ENCODE measurements at regions not wholly inside any gene's neighbourhood (a gene's known extent, or its start where the extent isn't known, plus 50 kb on each side); places are given as distances from the start of the nearest gene placed in this dataset.

DNA sequence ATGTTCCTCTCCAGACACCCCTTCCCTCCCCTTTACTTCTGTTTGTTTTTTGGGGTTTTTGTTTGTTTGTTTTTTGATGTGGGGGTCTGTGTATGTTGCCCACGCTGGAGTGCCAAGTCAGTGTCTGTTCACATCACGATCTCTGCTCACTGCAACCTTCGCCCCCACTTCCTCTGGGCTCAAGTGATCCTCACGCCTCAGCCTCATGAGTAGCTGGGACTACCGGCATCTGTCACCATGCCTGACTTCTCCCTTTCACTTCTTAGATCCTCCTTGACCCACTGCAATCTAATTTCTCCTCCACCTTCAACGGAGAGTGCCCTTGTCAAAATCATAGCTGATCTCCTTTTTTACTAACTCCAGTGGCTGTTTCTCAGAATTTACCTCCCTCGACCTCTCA lies 100.7 kb upstream of the KIF26B start:
- H3K4me1 ChIP-seq (ENCODE audit: control insufficient read depth, insufficient read depth, low read length): no peaks in the 10 kb centered on the region
- no peak overlapping the region for H3K4me3 ChIP-seq (ENCODE audit: low read length in 2 of 2)
- no peak overlapping the region for H3K27ac ChIP-seq (ENCODE audit: low read length)
- H3K9ac ChIP-seq (ENCODE audit: low read length in 2 of 2): no peak overlapping the region
- H3K9me3 ChIP-seq (ENCODE audit: control insufficient read depth in 2 of 2, low read length in 2 of 2): no peaks in the 10 kb centered on the region
- no peaks in the 10 kb centered on the region for H3K36me3 ChIP-seq (ENCODE audit: control insufficient read depth in 2 of 2, insufficient read depth in 2 of 2, low read length in 2 of 2)
- no peaks in the 10 kb centered on the region for H3K27me3 ChIP-seq (ENCODE audit: control insufficient read depth in 1 of 2, insufficient read depth in 2 of 2, low read length in 2 of 2)

DNA sequence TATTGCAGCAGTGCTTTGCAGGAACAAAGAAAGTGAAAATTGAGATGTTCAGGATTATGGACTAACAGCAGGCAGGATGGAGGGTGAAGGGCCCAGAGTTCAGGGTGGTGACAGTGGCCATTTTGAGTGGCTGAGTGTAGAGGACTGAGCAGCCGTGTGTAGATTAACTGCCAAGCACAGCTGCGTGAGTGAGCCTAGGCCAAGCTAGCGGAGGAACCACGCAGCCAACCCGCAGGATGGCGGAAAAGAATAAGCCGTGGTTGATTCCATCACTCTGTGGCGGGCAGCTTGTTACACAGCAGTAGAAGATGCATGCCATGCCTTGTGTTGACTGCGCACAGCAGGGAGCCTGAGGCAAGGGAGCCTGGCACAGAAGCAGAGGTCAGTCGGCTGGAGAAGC lies 102.5 kb upstream of the KIF26B start:
- Histone ChIP-seq H3K27me3 (ENCODE audit: control insufficient read depth in 1 of 2, insufficient read depth in 2 of 2, low read length in 2 of 2) (no peaks in the 10 kb centered on the region), H3K9ac (ENCODE audit: low read length in 2 of 2) (no peak overlapping the region), H3K27ac (ENCODE audit: low read length) (no peak overlapping the region), H3K4me1 (ENCODE audit: control insufficient read depth, insufficient read depth, low read length) (no peaks in the 10 kb centered on the region), H3K9me3 (ENCODE audit: control insufficient read depth in 2 of 2, low read length in 2 of 2) (no peaks in the 10 kb centered on the region), H3K36me3 (ENCODE audit: control insufficient read depth in 2 of 2, insufficient read depth in 2 of 2, low read length in 2 of 2) (no peaks in the 10 kb centered on the region), H3K4me3 (ENCODE audit: low read length in 2 of 2) (no peak overlapping the region)

DNA sequence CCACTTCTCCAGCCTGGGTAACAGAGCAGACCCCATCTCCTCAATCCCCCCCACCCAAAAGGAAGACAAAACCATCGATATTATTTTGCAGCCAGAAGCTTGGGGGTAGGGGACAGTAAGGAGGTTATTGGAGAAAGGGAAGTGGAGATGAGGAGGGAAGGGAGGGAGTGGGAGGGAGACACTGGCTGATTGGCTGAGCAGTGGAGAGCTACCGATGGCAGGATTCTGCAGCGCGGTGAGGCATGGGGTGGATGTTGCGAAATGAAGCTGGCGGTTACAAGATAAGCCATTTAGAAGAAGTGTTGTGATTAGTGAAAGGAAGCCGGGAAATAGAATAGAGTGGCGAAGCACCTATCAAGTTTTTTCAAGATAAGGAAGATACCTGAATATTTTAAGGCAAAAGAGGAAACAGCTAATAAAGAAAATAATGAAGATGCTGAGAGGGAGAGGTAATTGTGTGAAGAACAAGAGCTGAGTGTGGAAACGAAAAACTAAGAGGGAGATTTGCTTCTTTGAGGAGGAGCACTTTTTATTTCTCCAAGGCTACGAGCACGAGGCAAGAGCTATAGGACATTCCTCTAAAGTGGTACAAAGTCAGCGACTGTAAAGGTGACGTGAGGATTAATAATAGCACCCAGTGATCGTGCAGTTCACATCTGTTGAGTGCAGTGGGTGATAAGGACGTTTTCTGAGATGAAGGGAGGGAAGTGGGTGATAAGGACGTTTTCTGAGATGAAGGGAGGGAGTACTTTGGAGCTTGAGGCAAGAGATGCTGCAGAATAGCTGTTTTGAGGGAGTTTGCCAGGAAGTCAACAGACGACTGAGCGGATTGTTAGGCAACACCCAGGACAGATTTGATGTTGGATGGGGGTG lies 103.2 kb upstream of the KIF26B start:
- Histone ChIP-seq H3K9me3 (ENCODE audit: control insufficient read depth in 2 of 2, low read length in 2 of 2) (no peaks in the 10 kb centered on the region), H3K36me3 (ENCODE audit: control insufficient read depth in 2 of 2, insufficient read depth in 2 of 2, low read length in 2 of 2) (no peaks in the 10 kb centered on the region), H3K27ac (ENCODE audit: low read length) (no peak overlapping the region), H3K9ac (ENCODE audit: low read length in 2 of 2) (no peak overlapping the region), H3K27me3 (ENCODE audit: control insufficient read depth in 1 of 2, insufficient read depth in 2 of 2, low read length in 2 of 2) (no peaks in the 10 kb centered on the region), H3K4me1 (ENCODE audit: control insufficient read depth, insufficient read depth, low read length) (no peaks in the 10 kb centered on the region), H3K4me3 (ENCODE audit: low read length in 2 of 2) (no peak overlapping the region)

DNA sequence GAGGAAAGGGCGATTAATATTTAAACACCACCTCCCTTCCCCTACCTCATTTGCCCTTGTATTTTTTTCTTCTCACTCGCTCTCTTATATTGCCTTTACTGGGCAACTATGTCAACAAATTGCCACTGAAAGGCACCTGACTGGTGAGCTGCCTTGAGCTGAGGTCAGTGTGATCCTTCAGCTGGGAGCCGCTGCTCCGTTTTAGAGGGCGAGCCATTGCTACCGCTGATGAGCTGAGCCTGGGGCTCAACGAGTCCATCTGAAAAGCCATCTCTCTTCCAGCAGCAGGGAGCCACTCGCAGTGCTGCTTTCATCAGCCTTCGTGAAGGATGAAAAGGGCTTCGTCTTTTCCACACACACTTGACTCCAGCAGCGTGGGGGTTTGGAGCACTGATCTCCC lies 108.0 kb upstream of the KIF26B start:
- Histone ChIP-seq H3K36me3 (ENCODE audit: control insufficient read depth in 2 of 2, insufficient read depth in 2 of 2, low read length in 2 of 2) (no peaks in the 10 kb centered on the region), H3K4me1 (ENCODE audit: control insufficient read depth, insufficient read depth, low read length) (peaks cover 4% of the 10 kb centered on the region), H3K9ac (ENCODE audit: low read length in 2 of 2) (no peak overlapping the region), H3K27me3 (ENCODE audit: control insufficient read depth in 1 of 2, insufficient read depth in 2 of 2, low read length in 2 of 2) (no peaks in the 10 kb centered on the region), H3K4me3 (ENCODE audit: low read length in 2 of 2) (no peak overlapping the region), H3K27ac (ENCODE audit: low read length) (no peak overlapping the region), H3K9me3 (ENCODE audit: control insufficient read depth in 2 of 2, low read length in 2 of 2) (no peaks in the 10 kb centered on the region)

DNA sequence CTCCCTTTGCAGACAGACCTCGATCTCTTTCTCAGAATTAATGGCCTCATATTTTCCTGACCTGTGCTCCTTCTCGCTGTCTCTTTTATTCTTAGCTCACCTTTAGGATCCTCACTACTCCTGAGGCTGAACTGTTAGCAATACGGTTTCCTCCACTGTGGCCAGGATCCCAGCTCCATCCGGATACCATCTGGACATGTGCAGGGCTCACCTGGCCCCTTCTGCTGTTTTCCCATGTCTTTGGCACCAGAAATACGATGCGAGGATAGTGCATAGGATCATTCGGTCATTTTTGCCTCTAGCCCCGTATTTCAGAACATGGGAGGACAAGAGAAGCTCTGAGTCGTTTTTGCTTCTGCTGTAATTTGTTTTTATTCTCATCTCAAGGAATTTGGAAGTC lies 108.5 kb upstream of the KIF26B start:
- no peaks in the 10 kb centered on the region for H3K27me3 ChIP-seq (ENCODE audit: control insufficient read depth in 1 of 2, insufficient read depth in 2 of 2, low read length in 2 of 2)
- no peaks in the 10 kb centered on the region for H3K9me3 ChIP-seq (ENCODE audit: control insufficient read depth in 2 of 2, low read length in 2 of 2)
- H3K9ac ChIP-seq (ENCODE audit: low read length in 2 of 2): no peak overlapping the region
- H3K4me3 ChIP-seq (ENCODE audit: low read length in 2 of 2): no peak overlapping the region
- H3K27ac ChIP-seq (ENCODE audit: low read length): no peak overlapping the region
- no peaks in the 10 kb centered on the region for H3K36me3 ChIP-seq (ENCODE audit: control insufficient read depth in 2 of 2, insufficient read depth in 2 of 2, low read length in 2 of 2)
- peaks cover 4% of the 10 kb centered on the region for H3K4me1 ChIP-seq (ENCODE audit: control insufficient read depth, insufficient read depth, low read length)

DNA sequence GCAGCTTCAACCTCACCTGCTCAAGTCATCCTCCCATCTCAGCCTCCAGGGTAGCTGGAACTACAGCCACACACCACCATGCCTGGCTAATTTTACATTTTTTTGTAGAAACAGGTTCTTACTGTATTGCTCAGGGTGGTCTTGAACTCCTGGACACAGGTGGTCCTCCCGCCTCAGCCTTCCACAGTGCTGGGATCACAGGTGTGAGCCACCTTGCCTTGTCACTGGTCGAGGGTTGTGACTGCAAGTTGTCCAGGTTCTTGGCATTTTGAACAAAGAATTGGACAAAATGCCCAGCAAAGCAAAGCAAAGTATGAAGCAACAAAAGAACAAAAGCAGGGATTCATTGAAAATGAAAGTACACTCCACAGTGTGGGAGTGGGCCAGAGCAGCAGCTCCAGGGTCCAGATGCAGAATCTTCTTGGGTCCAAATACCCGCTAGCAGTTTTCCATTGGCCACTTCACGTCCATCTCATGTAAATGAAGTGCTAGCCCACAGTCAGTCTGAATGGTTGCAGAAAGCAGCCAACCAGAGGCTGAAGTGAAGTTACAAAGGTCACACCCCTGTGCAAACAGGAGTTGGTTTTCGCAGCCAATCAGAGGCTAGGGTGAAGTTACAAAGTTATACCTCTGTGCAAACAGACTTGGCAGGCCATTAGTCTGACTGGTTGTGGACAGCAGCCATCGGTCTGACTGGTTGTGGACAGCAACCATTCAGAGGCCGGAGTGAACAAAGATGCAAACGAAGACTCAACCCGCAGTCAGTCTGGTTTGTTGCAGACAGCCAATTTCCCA lies 109.5 kb upstream of the KIF26B start:
- Histone ChIP-seq H3K9ac (ENCODE audit: low read length in 2 of 2) (no peak overlapping the region), H3K36me3 (ENCODE audit: control insufficient read depth in 2 of 2, insufficient read depth in 2 of 2, low read length in 2 of 2) (no peaks in the 10 kb centered on the region), H3K4me1 (ENCODE audit: control insufficient read depth, insufficient read depth, low read length) (peaks cover 4% of the 10 kb centered on the region), H3K27me3 (ENCODE audit: control insufficient read depth in 1 of 2, insufficient read depth in 2 of 2, low read length in 2 of 2) (no peaks in the 10 kb centered on the region), H3K4me3 (ENCODE audit: low read length in 2 of 2) (peak overlapping the region in 1 of 2 donors; percentile 44), H3K9me3 (ENCODE audit: control insufficient read depth in 2 of 2, low read length in 2 of 2) (no peaks in the 10 kb centered on the region), H3K27ac (ENCODE audit: low read length) (no peak overlapping the region)

DNA sequence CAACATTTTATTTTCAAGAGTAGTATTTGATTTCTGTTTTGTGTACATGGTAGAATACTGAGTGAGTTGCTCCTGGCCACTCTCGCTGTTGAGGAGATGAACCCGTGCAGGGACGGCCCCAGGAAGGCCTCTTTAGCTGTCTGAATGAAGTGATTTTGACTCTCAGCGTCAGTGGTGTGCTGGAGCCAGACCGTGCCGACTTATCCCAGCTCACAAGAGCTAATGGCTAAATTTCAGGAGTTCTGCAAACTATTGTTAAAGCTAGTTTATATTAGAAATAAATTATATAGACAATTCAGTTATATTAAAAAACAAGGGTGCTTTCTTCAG lies 111.2 kb upstream of the KIF26B start:
- Histone ChIP-seq H3K27me3 (ENCODE audit: control insufficient read depth in 1 of 2, insufficient read depth in 2 of 2, low read length in 2 of 2) (no peaks in the 10 kb centered on the region), H3K9ac (ENCODE audit: low read length in 2 of 2) (no peak overlapping the region), H3K4me3 (ENCODE audit: low read length in 2 of 2) (no peak overlapping the region), H3K4me1 (ENCODE audit: control insufficient read depth, insufficient read depth, low read length) (peaks cover 4% of the 10 kb centered on the region), H3K36me3 (ENCODE audit: control insufficient read depth in 2 of 2, insufficient read depth in 2 of 2, low read length in 2 of 2) (no peaks in the 10 kb centered on the region), H3K9me3 (ENCODE audit: control insufficient read depth in 2 of 2, low read length in 2 of 2) (no peaks in the 10 kb centered on the region), H3K27ac (ENCODE audit: low read length) (no peak overlapping the region)

DNA sequence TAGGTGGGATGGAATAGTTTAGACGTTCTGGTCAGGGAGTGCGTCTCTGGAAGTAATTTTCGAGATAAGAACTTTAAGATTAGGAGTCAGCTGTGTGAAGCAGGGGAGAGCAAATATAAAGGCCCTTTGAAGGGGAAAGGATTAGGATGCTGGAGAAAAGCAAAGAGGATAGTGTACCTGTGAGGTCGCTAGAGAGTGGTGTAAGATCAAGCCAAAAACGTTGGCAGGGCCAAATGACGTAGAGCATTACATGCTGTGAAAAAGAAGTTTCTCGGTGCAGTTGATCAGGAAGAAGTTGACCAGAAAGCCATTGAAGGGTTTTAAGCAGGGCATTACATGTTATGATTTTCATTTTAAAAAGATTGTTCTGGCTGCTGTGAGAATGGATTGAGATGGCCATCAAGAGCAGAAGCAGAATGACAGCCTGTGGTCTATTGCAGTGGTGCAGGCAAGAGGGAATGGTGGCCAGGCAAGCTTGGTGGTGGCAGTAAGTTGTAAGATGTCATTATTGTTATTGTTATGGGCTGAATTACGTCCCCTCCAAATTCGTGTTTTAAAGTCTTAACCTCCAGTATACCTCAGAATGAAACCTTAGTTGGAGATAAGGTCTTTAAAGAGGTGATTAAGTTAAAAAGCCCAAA lies 113.6 kb upstream of the KIF26B start:
- peaks cover 0 to 5% of the 10 kb centered on the region in 2 donors for H3K9me3 ChIP-seq (ENCODE audit: control insufficient read depth in 2 of 2, low read length in 2 of 2)
- H3K4me1 ChIP-seq (ENCODE audit: control insufficient read depth, insufficient read depth, low read length): peaks cover 4% of the 10 kb centered on the region
- H3K27ac ChIP-seq (ENCODE audit: low read length): no peak overlapping the region

DNA sequence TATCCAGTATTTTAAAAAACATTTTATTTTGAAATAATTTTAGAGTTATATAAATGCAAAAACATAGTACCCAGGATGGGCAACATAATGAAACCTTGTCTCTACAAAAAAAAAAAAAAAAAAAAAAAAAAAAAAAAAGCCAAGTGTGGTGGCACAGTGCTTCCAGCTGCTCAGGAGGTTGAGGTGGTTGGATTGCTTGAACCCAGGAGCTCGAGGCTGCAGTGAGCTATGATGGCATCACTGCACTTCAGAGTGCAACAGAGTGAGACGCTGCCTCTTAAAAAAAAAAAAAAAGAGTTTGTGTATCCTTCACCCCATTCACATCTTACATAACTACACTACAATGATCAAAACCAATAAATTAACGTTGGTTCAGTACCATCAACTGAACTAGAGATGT lies 115.6 kb upstream of the KIF26B start:
- peaks cover 0 to 5% of the 10 kb centered on the region in 2 donors for H3K9me3 ChIP-seq (ENCODE audit: control insufficient read depth in 2 of 2, low read length in 2 of 2)
- no peak overlapping the region for H3K9ac ChIP-seq (ENCODE audit: low read length in 2 of 2)
- H3K4me1 ChIP-seq (ENCODE audit: control insufficient read depth, insufficient read depth, low read length): peaks cover 4% of the 10 kb centered on the region
- no peak overlapping the region for H3K27ac ChIP-seq (ENCODE audit: low read length)
- no peaks in the 10 kb centered on the region for H3K27me3 ChIP-seq (ENCODE audit: control insufficient read depth in 1 of 2, insufficient read depth in 2 of 2, low read length in 2 of 2)
- H3K4me3 ChIP-seq (ENCODE audit: low read length in 2 of 2): no peak overlapping the region
- H3K36me3 ChIP-seq (ENCODE audit: control insufficient read depth in 2 of 2, insufficient read depth in 2 of 2, low read length in 2 of 2): no peaks in the 10 kb centered on the region

More for the DNA sequence above, 113.6 kb upstream of the KIF26B start:
- Histone ChIP-seq H3K9ac (ENCODE audit: low read length in 2 of 2) (no peak overlapping the region), H3K27me3 (ENCODE audit: control insufficient read depth in 1 of 2, insufficient read depth in 2 of 2, low read length in 2 of 2) (no peaks in the 10 kb centered on the region), H3K36me3 (ENCODE audit: control insufficient read depth in 2 of 2, insufficient read depth in 2 of 2, low read length in 2 of 2) (no peaks in the 10 kb centered on the region), H3K4me3 (ENCODE audit: low read length in 2 of 2) (no peak overlapping the region)

DNA sequence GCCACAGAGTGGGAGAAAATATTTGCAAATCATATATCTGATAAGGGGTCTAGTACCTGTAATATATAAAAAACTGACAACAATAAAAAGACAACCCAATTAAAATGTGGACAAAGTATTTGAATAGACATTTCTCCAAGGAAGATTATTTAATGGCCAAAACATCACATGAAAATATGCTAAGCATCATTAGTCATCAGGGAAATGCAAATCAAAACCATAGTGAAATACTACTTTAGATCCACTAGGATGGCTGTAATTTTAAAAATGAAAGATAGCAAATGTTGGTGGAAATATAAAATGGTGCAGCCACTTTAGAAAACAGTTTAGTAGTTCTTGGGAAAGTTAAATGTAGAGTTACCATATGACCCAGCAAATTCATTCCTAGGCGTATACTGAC lies 118.7 kb upstream of the KIF26B start:
- H3K9me3 ChIP-seq (ENCODE audit: control insufficient read depth in 2 of 2, low read length in 2 of 2): peaks cover 0 to 5% of the 10 kb centered on the region in 2 donors
- H3K36me3 ChIP-seq (ENCODE audit: control insufficient read depth in 2 of 2, insufficient read depth in 2 of 2, low read length in 2 of 2): no peaks in the 10 kb centered on the region
- H3K27me3 ChIP-seq (ENCODE audit: control insufficient read depth in 1 of 2, insufficient read depth in 2 of 2, low read length in 2 of 2): no peaks in the 10 kb centered on the region
- H3K4me3 ChIP-seq (ENCODE audit: low read length in 2 of 2): no peak overlapping the region
- H3K27ac ChIP-seq (ENCODE audit: low read length): no peak overlapping the region
- no peak overlapping the region for H3K9ac ChIP-seq (ENCODE audit: low read length in 2 of 2)
- no peaks in the 10 kb centered on the region for H3K4me1 ChIP-seq (ENCODE audit: control insufficient read depth, insufficient read depth, low read length)
